ENCODE measurements at regions not wholly inside any gene's neighbourhood (a gene's known extent, or its start where the extent isn't known, plus 50 kb on each side); places are given as distances from the start of the nearest gene placed in this dataset.

DNA sequence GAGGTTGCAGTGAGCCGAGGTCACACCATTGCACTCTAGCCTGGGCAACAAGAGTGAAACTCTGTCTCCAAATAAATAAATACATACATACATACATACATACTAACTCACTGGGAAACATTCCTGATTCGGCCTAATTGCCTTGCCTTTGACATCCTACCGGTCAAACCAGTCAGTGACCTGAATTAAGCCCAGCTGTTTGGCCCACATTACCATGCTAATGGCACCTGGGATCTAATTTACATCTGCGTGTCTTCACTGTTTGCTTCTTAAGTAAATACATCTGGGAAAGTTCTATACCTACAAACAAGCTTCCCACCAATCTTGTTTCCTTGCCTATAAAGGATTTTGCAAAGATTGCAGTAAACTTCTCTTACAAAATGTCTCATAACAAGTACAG is 230.2 kb upstream of the ZC3H15 start:
- no peaks in the 10 kb centered on the region for H3K36me3 ChIP-seq (ENCODE audit: insufficient read depth in 1 of 2, low read depth in 1 of 2)
- no peak overlapping the region for H3K27ac ChIP-seq
- no peaks in the 10 kb centered on the region for H3K4me1 ChIP-seq
- ATAC-seq (no peak), DNase-seq (no peak)
- H3K27me3 ChIP-seq (ENCODE audit: insufficient read depth in 3 of 3, low read length in 2 of 3) = no peaks in the 10 kb centered on the region
- TF ChIP-seq, protein P1, sequence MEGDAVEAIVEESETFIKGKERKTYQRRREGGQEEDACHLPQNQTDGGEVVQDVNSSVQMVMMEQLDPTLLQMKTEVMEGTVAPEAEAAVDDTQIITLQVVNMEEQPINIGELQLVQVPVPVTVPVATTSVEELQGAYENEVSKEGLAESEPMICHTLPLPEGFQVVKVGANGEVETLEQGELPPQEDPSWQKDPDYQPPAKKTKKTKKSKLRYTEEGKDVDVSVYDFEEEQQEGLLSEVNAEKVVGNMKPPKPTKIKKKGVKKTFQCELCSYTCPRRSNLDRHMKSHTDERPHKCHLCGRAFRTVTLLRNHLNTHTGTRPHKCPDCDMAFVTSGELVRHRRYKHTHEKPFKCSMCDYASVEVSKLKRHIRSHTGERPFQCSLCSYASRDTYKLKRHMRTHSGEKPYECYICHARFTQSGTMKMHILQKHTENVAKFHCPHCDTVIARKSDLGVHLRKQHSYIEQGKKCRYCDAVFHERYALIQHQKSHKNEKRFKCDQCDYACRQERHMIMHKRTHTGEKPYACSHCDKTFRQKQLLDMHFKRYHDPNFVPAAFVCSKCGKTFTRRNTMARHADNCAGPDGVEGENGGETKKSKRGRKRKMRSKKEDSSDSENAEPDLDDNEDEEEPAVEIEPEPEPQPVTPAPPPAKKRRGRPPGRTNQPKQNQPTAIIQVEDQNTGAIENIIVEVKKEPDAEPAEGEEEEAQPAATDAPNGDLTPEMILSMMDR (IDR thresholded peaks at IDR 0.05) = no peak
- no peaks in the 10 kb centered on the region for H3K9me3 ChIP-seq
- 80 to 86% (median 83%) methylated on average over 4 of the region's 4 CpGs for WGBS, 3 donors
- intact Hi-C loops (cut with DNase I) = no loop called here
- H3K4me3 ChIP-seq = no peak overlapping the region

DNA sequence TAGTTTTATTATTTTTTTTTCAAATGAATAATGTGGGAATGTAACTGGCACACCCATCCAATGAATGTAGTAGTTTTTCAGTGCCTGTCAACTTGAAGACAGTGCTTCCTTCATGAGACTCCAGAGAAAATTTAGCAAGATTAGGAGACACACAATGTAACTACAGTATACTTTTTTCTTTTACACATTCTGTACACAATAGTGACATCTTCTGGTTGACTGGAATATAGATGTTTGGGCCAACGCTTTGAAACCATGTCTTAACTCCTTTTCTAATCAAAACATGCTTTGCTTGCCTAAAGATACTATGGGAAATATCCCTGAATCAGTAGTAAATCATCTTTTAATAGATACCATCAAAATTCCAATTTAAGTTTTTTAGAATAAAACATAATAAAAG is 229.5 kb upstream of the ZC3H15 start:
- ATAC-seq (no peak), DNase-seq (no peak)
- no peaks in the 10 kb centered on the region for H3K4me1 ChIP-seq
- H3K27ac ChIP-seq = no peak overlapping the region
- TF ChIP-seq, protein P1 (IDR thresholded peaks at IDR 0.05) = peak; percentile 51
- H3K27me3 ChIP-seq (ENCODE audit: insufficient read depth in 3 of 3, low read length in 2 of 3) = no peaks in the 10 kb centered on the region
- intact Hi-C loops (cut with DNase I) = no loop called here
- 7 to 24% (median 20%) methylated on average over 1 of the region's 1 CpG for WGBS, 3 donors
- no peaks in the 10 kb centered on the region for H3K9me3 ChIP-seq
- H3K36me3 ChIP-seq (ENCODE audit: insufficient read depth in 1 of 2, low read depth in 1 of 2) = no peaks in the 10 kb centered on the region
- H3K4me3 ChIP-seq = no peak overlapping the region

DNA sequence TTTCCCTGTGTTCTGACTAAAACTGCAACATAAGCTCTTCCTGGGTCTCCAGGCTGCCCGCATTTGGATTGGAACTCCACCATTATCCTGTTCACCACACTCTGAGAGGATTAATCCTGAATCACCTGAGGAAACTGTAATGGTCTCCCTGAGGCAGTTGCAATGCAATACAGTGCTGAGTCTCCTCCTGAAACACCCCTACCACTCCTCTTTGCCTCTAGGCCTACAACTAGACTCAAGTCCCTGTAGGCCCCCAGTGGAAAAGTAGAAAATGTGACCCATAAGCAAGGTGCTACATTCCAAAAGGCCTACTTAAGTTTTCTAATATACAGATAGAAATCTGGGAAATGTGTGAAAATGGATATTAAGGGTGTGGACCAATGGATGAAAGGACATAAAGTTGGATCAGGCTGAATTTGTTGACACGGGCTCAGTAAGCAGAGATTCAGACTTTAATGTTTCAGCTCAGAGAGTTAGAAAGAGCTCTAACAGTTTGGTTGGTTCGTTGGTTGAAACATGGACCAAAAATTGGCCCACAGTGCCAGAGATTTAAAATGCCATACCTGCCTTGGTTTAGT is 222.3 kb upstream of the ZC3H15 start:
- TF ChIP-seq, protein P1 (IDR thresholded peaks at IDR 0.05) = no peak

DNA sequence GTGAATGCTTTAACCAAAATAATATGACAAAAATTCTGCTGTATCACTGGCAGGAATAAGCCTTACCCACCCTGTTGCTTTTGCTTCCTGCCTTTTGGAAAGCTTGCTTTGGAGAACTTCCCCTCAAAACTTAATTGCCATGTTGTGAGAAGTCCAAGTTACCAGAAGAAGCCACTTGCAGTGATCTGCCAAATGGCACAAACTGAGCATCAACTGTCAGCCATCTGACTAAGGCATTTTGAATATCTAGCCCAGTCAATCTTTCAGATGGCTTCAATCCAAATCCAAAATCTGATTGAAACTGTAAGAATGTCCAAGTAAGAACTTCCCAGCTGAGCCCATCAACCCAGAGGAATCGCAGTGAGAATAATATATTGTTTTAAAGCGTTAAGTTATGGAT is 216.5 kb upstream of the ZC3H15 start:
- H3K36me3 ChIP-seq (ENCODE audit: insufficient read depth in 1 of 2, low read depth in 1 of 2) = no peaks in the 10 kb centered on the region
- H3K27ac ChIP-seq = no peak overlapping the region
- ATAC-seq (no peak), DNase-seq (no peak)
- WGBS, 3 donors = 72 to 84% (median 73%) methylated on average over 2 of the region's 2 CpGs
- H3K4me3 ChIP-seq = no peak overlapping the region
- H3K9me3 ChIP-seq = no peaks in the 10 kb centered on the region
- H3K4me1 ChIP-seq = no peaks in the 10 kb centered on the region
- H3K27me3 ChIP-seq (ENCODE audit: insufficient read depth in 3 of 3, low read length in 2 of 3) = no peaks in the 10 kb centered on the region
- intact Hi-C loops (cut with DNase I) = no loop called here
- TF ChIP-seq, protein P1 (IDR thresholded peaks at IDR 0.05) = no peak

More for the DNA sequence above, 222.3 kb upstream of the ZC3H15 start:
- no peaks in the 10 kb centered on the region for H3K4me1 ChIP-seq
- no peaks in the 10 kb centered on the region for H3K9me3 ChIP-seq
- WGBS, 3 donors = 87 to 95% (median 91%) methylated on average over 3 of the region's 3 CpGs
- intact Hi-C loops (cut with DNase I) = no loop called here
- H3K27me3 ChIP-seq (ENCODE audit: insufficient read depth in 3 of 3, low read length in 2 of 3) = no peaks in the 10 kb centered on the region
- no peaks in the 10 kb centered on the region for H3K36me3 ChIP-seq (ENCODE audit: insufficient read depth in 1 of 2, low read depth in 1 of 2)
- DNase-seq (no peak), ATAC-seq (no peak)
- H3K27ac ChIP-seq = no peak overlapping the region
- no peak overlapping the region for H3K4me3 ChIP-seq

DNA sequence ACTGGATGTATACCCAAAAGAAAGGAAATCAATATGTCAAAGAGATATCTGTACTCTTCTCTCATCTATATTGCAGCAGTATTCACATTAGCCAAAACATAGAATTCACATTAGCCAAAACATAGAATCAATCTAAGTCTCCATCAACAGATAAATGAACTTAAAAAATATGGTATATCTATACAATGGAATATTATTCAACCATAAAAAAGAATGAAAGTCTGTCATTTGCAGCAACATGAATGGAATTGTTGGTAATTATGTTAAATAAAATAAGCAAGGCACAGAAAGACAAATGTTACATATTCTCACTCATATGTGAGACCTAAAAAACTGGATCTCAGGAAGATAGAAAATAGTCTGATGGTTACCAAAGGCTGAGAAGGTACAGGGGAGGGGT is 212.1 kb upstream of the ZC3H15 start:
- Histone ChIP-seq H3K9me3 (no peaks in the 10 kb centered on the region), H3K4me3 (no peak overlapping the region), H3K4me1 (no peaks in the 10 kb centered on the region), H3K27me3 (ENCODE audit: insufficient read depth in 3 of 3, low read length in 2 of 3) (no peaks in the 10 kb centered on the region), H3K36me3 (ENCODE audit: insufficient read depth in 1 of 2, low read depth in 1 of 2) (no peaks in the 10 kb centered on the region), H3K27ac (no peak overlapping the region)
- DNase-seq (no peak), ATAC-seq (no peak)
- intact Hi-C loops (cut with DNase I) = no loop called here
- TF ChIP-seq, protein P1 (IDR thresholded peaks at IDR 0.05) = no peak
